Prostate gland (tissue), 2 donors: ENCODE measurements at regions not wholly inside any gene's neighbourhood (a gene's known extent, or its start where the extent isn't known, plus 50 kb on each side); places are given as distances from the start of the nearest gene placed in this dataset.
"Not testable (repeated sequence)": the region's sequence is repeated elsewhere in the genome, so short reads cannot be mapped to it uniquely, and the experiment has no call there.

Experiments
- DNase-seq: peaks from one replicate; pipeline ENCODE4 v3.0.0-alpha.2; 2019; ENCODE audit warnings: low spot score
- H3K27ac ChIP-seq, 2 donors: fragments of 200-600 bp; sonication (generic); 2 replicates each; pipeline ENCODE4 v1.5.1; 2017 to 2019
- H3K27me3 ChIP-seq: fragments of 200-600 bp; sonication (generic); replicated peaks from 2 replicates; pipeline ENCODE4 v1.5.1; 2019; ENCODE audit not compliant: insufficient read depth
- H3K36me3 ChIP-seq, 2 donors: fragments of 200-600 bp; sonication (generic); 1 replicate in 1 of 2; 2 replicates in 1 of 2; pipeline versions ENCODE4 v1.5.1 to v1.8.1; 2017 to 2019
- H3K4me1 ChIP-seq: fragments of 200-600 bp; sonication (generic); replicated peaks from 2 replicates; pipeline ENCODE4 v1.5.1; 2019
- H3K4me3 ChIP-seq, 2 donors: fragments of 200-600 bp; sonication (generic); 2 replicates each; pipeline ENCODE4 v1.5.1; 2017 to 2019
- H3K9me3 ChIP-seq: fragments of 200-600 bp; sonication (generic); 2 replicates; pipeline ENCODE4 v1.5.1; 2017
- CTCF ChIP-seq, 4 experiments: fragments of 200-600 bp in 2 of 4; fragments of 450-650 bp in 2 of 4; sonication (generic) in 2 of 4; IDR thresholded peaks; 1 replicate in 3 of 4; 2 replicates in 1 of 4; pipeline ENCODE4 v1.5.1; 2016 to 2019; ENCODE audit warnings: antibody characterized with exemption in 4 of 4, mild to moderate bottlenecking in 2 of 4, moderate library complexity in 2 of 4
- POLR2A ChIP-seq: fragments of 450-650 bp; IDR thresholded peaks from one replicate; pipeline ENCODE4 v1.6.1; 2016; ENCODE audit warnings: antibody characterized with exemption, mild to moderate bottlenecking
- POLR2AphosphoS5 ChIP-seq: sonication (generic); formaldehyde crosslinking; IDR thresholded peaks from one replicate; pipeline ENCODE4 v1.6.1; 2017; ENCODE audit warnings: antibody characterized with exemption
- WGBS: methylation state at CpG from one replicate; pipeline ENCODE4 v1.1.5; 2018; 5-methylcytosine and 5-hydroxymethylcytosine counted together
- intact Hi-C: fragments of 100-400 bp; cut with DNase I; formaldehyde crosslinking; loops from one replicate; pipeline ENCODE4 v1.14.2; 2022

- Histone ChIP-seq H3K4me3 (no peak overlapping the region), H3K4me1 (no peaks in the 10 kb centered on the region), H3K27me3 (no peaks in the 10 kb centered on the region), H3K36me3 (no peaks in the 10 kb centered on the region), H3K9me3 (no peaks in the 10 kb centered on the region), H3K27ac (no peak overlapping the region)
- intact Hi-C loops, result no loop called here
- DNase-seq, result no peak
- no peak for TF ChIP-seq POLR2AphosphoS5
- TF ChIP-seq POLR2A, result no peak
- no peak for TF ChIP-seq CTCF (IDR thresholded peaks at IDR 0.05)
- WGBS, result 97% methylated on average over 2 of the region's 2 CpGs
Observed at GRCh38 chr6:94584211-94584610, 993.1 kb upstream of the MANEA start.

GRCh38 chr6:94570581-94570980 lies 1006.8 kb upstream of the MANEA start:
- intact Hi-C loops, result no loop called here
- Histone ChIP-seq H3K27ac (no peak overlapping the region), H3K9me3 (no peaks in the 10 kb centered on the region), H3K4me3 (no peak overlapping the region), H3K27me3 (no peaks in the 10 kb centered on the region), H3K4me1 (no peaks in the 10 kb centered on the region), H3K36me3 (no peaks in the 10 kb centered on the region)
- TF ChIP-seq POLR2AphosphoS5 (no peak), POLR2A (no peak), CTCF (IDR thresholded peaks at IDR 0.05) (no peak)
- WGBS, result 63% methylated on average over 5 of the region's 5 CpGs
- no peak for DNase-seq

GRCh38 chr6:94562846-94563245 lies 1014.5 kb upstream of the MANEA start:
- no peak for DNase-seq
- TF ChIP-seq CTCF (IDR thresholded peaks at IDR 0.05) (no peak), POLR2A (no peak), POLR2AphosphoS5 (no peak)
- intact Hi-C loops, result no loop called here
- H3K4me1 ChIP-seq, result no peaks in the 10 kb centered on the region
- no peaks in the 10 kb centered on the region for H3K27me3 ChIP-seq
- no peaks in the 10 kb centered on the region for H3K36me3 ChIP-seq
- H3K4me3 ChIP-seq, result no peak overlapping the region
- WGBS, result 9% methylated on average over 2 of the region's 2 CpGs
- H3K27ac ChIP-seq, result no peak overlapping the region
- H3K9me3 ChIP-seq, result no peaks in the 10 kb centered on the region

GRCh38 chr6:94559829-94560537 lies 1017.4 kb upstream of the MANEA start:
- Histone ChIP-seq H3K27ac (no peak overlapping the region), H3K4me3 (no peak overlapping the region), H3K27me3 (no peaks in the 10 kb centered on the region), H3K4me1 (no peaks in the 10 kb centered on the region), H3K9me3 (no peaks in the 10 kb centered on the region), H3K36me3 (no peaks in the 10 kb centered on the region)
- WGBS, result 100% methylated on average over 1 of the region's 1 CpG
- no peak for DNase-seq
- intact Hi-C loops, result no loop called here
- TF ChIP-seq POLR2A, result no peak
- no peak for TF ChIP-seq CTCF (IDR thresholded peaks at IDR 0.05)
- TF ChIP-seq POLR2AphosphoS5, result no peak

GRCh38 chr6:94557207-94557606 lies 1020.1 kb upstream of the MANEA start:
- H3K9me3 ChIP-seq, intact Hi-C loops, H3K36me3 ChIP-seq, H3K27me3 ChIP-seq, DNase-seq, H3K27ac ChIP-seq, H3K4me1 ChIP-seq, H3K4me3 ChIP-seq: not testable (repeated sequence)
- WGBS, result 97% methylated on average over 10 of the region's 11 CpGs
